Middle frontal gyrus (tissue), 1 donor: ENCODE measurements at regions not wholly inside any gene's neighbourhood (a gene's known extent, or its start where the extent isn't known, plus 50 kb on each side); places are given as distances from the start of the nearest gene placed in this dataset.

ENCODE experiments used
- DNase-seq: peaks from one replicate; pipeline ENCODE4 v3.0.0-alpha.2; 2015; ENCODE audit warnings: low spot score; ENCODE audit errors: extremely low spot score

- DNase-seq = no peak
These were observed 91.4 kb downstream of the EDN1 start for GRCh38 chr6:12381587-12381986.

- no peak for DNase-seq
These were observed 93.3 kb downstream of the EDN1 start for GRCh38 chr6:12383448-12383847.

- DNase-seq = no peak
These were observed 94.3 kb downstream of the EDN1 start for GRCh38 chr6:12384357-12384912.

DNA sequence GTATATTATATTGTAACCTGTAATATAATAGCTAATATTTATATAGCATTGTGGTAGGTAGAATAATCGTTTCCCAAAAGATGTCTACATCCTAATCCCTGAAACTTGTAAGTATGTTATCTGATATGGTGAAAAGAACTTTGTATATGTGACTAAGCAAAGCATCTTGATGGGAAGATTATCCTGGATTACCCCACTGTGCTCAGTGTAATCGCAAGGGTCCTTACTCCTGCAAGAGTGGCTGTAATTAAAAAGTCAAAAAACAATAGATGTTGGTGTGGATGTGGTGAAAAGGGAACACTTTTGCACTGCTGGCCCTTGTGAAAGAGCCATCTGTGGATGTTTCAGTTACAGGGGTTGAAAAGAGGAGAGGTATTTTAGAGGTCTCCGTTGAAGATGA, 95.2 kb downstream of the EDN1 start:
- no peak for DNase-seq

- DNase-seq = no peak
These were observed 96.7 kb downstream of the EDN1 start for GRCh38 chr6:12386816-12387215.

- DNase-seq = no peak
These were observed 101.3 kb downstream of the EDN1 start for GRCh38 chr6:12391472-12391871.

DNA sequence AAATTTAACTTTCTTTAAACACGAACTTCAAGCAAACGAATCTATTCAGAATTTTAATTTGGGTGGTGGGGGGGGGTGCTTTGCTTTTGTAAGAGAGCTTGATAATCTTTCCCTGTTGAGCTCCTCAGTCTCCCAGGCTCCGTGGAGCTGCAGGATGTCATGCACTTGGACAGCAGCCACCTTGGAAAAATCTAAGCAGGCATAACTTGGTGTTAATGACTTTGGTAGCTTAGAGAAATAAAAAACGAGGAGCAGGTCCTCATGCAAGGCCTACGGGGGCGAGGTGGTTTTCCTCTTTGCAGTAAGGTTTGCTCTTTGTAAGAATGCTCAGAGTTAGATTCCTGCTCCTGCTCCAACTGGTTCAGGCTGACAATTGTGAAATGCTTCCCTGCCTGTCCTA, 102.3 kb downstream of the EDN1 start:
- no peak for DNase-seq

- DNase-seq = no peak
These were observed 102.9 kb downstream of the EDN1 start for GRCh38 chr6:12393100-12393499.

DNA sequence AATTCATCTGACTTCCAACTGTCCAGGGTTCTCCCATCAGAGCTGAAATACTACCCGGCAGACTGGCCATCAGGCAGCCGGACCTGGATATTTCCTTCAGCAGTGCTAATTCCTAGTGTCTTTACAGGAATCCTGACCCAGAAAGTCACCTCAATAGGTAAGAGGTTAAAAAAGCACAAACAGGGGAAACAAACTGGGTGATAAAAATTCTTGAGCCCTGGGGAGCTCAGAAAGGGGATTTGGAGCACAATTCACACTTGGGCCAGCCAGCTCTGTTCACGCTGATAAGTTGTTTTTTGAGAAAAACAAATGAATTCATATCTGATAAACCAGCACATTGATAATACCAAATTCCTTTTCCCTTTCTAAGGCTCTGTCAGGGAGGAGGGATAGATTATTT, 104.0 kb downstream of the EDN1 start:
- no peak for DNase-seq

DNA sequence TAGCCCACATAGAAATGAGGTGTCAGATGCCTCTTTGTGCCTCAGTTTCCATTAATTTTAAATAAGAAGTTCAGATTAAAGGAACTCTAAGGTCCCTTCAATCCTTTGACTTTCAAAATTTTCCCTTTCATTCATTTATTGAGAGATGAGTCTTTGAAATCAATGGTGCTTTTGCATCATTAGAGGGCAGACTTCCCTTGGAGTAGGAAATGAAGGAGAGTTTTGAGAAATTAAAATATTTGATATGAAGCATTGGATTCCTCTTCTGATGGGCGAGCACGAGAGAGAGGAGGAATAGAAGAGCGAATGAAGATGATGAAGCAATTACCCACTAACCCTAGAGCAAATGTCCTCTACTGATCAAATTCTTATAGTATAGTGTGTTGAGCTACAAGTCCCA, 105.7 kb downstream of the EDN1 start:
- no peak for DNase-seq

GRCh38 chr6:12401200-12401599, 111.0 kb downstream of the EDN1 start:
- DNase-seq = no peak

- DNase-seq = no peak
These were observed 113.2 kb downstream of the EDN1 start for GRCh38 chr6:12403201-12403826.

- DNase-seq = no peak
These were observed 113.9 kb downstream of the EDN1 start for GRCh38 chr6:12403947-12404647.

DNA sequence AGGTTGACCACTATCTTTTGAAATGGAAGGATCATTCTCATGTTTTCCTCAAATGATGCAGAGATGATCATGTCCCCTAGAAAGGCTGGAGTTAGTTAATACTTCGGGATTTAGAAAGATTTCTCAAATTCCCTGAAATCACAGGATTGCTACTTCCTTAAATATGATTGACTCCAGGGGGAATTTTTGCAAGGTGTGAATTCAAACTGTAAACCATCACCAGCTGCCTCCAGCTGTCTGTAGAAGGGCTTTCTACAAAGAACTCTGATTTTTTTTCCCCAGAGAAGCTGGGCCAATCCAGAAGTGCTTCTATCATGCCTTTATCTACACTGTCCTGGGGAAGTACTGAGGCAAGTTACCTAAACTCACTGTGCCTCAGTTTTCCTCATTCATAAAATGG, 114.5 kb downstream of the EDN1 start:
- DNase-seq = no peak

GRCh38 chr6:12408752-12409151, 118.6 kb downstream of the EDN1 start:
- DNase-seq = no peak

- DNase-seq = no peak
These were observed 120.8 kb downstream of the EDN1 start for GRCh38 chr6:12410946-12411345.

- DNase-seq = no peak
These were observed 124.0 kb downstream of the EDN1 start for GRCh38 chr6:12414096-12414675.

DNA sequence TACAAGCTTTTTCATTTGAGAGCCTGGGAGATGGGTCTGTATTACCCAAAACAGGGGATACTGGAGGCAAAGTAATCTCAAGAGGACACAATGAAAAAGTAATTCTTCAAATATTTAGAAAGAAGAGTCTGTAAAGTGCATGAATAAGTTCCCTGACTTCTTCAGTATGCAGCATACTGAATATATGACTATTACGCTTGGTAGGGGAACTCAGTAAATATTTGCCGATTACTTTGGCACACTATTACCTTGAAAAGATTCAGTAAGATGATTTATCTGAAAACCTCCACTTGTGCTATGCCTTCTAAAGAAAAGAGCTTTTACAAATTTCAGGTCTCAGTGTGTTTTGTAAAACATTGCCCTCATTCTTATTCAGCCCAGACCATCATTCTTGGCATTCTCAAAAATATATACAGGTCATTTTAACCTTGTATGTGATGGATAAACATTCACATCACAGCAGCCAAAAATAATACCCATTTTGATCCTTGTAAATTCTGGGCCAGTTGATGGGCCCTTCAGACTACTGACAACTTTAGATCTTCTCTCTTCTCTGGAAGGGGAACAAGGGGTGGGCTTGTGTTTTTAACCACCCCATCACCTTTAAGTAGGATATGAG, 125.9 kb downstream of the EDN1 start:
- DNase-seq = no peak

- DNase-seq = no peak
These were observed 127.0 kb downstream of the EDN1 start for GRCh38 chr6:12417191-12417590.

- no peak for DNase-seq
These were observed 128.8 kb downstream of the EDN1 start for GRCh38 chr6:12418946-12419345.

GRCh38 chr6:12419631-12420272, 129.6 kb downstream of the EDN1 start:
- DNase-seq = no peak

- DNase-seq = no peak
These were observed 130.5 kb downstream of the EDN1 start for GRCh38 chr6:12420626-12421025.
